Superior temporal gyrus (tissue), 1 donor: ENCODE measurements at regions not wholly inside any gene's neighbourhood (a gene's known extent, or its start where the extent isn't known, plus 50 kb on each side); places are given as distances from the start of the nearest gene placed in this dataset.
A peak's percentile ranks its signal among the peaks of the same experiment; 100 is the strongest.
"Not testable (repeated sequence)": the region's sequence is repeated elsewhere in the genome, so short reads cannot be mapped to it uniquely, and the experiment has no call there.

Experiments
- DNase-seq: peaks from one replicate; pipeline ENCODE4 v3.0.0-alpha.2; 2016; ENCODE audit errors: extremely low spot score

GRCh38 chr14:27908484-27908883 is 858.1 kb upstream of the FOXG1 start:
- DNase-seq: not testable (repeated sequence)

DNA sequence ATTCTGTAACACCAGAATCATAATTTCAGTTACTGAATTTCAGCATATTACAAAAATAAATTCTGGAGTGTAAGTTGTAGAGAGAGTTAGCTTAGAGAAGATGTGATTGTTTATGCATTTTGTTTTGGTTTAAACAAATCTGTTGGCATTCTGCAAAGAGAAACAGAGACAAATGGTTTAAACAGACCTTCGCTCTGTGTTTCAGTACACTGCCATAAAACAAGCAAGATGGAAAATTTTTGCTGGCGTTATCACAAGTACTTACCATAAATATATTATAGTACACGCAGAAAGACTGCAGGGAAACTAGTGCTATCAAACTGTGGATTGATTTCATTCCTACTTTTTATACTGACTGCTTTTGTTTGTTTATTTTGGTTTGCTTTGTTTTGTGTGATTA is 850.3 kb upstream of the FOXG1 start:
- no peak for DNase-seq

DNA sequence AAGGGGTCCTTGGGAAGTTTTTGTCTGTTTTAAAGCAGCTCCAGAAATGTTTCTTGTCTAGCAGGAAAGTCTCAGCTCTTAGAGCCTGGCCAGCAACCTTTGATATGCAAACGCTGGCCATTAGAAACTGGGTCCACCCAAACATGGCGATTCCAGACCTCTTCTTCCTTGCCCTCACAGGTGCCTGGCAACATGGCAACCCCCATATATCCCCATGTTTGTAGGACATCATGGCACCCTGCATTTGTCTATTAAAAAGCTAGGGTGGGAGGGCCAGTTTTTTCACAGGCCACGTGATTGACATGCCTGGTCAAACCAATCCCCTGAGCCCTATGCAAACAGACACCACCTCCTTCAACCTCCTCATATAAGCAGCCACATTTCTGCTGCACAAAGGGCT is 848.7 kb upstream of the FOXG1 start:
- no peak for DNase-seq

GRCh38 chr14:27927519-27927918 is 839.1 kb upstream of the FOXG1 start:
- no peak for DNase-seq

GRCh38 chr14:27929797-27930347 is 836.7 kb upstream of the FOXG1 start:
- DNase-seq: no peak

GRCh38 chr14:27938392-27938791 is 828.2 kb upstream of the FOXG1 start:
- no peak for DNase-seq

DNA sequence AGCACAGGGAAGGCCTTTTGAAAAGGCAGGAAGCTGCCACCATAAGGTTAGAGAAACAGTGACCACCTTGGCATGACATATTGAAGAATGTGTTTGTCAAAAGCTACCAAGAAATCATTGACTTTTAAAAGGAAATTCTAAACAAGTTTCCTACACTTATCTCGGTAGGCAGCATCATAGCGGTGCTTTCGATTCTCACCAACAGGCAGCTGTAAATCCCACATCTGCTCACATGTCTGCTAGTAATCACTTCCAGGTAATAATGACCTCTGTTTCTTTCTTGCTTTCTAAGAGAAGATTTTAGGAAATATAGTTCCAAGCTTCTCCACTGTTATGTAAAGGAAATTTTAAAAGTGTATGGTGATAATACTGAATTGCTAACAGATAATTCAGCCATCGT is 821.1 kb upstream of the FOXG1 start:
- DNase-seq: no peak

DNA sequence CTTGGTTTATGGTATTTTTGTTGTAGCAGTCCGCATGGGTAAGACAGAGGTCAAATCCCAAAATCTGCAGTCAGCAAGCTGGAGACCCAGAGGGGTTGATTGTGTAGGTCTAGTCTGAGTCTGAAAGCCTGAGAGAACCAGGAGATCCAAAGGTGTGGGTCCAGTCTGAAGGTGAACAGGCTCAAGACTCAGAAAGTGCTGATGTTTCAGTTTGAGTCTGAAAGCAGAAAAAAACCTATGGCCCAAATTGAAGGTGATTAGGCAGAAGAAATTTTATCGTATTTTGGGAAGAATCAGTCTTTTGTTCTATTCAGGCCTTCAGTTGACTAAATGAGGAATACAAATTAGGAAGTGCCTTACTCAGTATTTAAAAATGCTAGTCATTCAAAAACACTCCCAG is 807.8 kb upstream of the FOXG1 start:
- DNase-seq: no peak

DNA sequence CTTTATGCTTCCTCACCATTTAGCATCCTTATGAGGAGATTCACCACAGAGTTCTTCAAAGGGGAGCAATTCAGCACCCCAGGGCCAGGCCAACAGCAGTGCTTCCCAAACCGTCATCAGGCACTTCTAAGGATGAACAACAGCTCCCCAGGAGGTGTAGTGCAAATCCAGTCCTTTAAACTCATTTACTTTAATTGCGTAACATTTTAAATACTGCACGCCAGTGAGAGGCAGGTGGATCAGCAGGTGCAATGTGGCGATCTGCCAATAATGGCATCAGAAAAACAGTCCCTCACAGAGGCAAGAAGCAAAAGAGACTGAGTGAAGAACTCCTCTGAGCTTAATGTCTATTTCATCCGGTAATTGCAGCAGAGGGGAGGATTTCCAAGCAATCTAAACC is 770.9 kb upstream of the FOXG1 start:
- DNase-seq: no peak

- DNase-seq: no peak
Observed at GRCh38 chr14:28001002-28001401, 765.6 kb upstream of the FOXG1 start.

DNA sequence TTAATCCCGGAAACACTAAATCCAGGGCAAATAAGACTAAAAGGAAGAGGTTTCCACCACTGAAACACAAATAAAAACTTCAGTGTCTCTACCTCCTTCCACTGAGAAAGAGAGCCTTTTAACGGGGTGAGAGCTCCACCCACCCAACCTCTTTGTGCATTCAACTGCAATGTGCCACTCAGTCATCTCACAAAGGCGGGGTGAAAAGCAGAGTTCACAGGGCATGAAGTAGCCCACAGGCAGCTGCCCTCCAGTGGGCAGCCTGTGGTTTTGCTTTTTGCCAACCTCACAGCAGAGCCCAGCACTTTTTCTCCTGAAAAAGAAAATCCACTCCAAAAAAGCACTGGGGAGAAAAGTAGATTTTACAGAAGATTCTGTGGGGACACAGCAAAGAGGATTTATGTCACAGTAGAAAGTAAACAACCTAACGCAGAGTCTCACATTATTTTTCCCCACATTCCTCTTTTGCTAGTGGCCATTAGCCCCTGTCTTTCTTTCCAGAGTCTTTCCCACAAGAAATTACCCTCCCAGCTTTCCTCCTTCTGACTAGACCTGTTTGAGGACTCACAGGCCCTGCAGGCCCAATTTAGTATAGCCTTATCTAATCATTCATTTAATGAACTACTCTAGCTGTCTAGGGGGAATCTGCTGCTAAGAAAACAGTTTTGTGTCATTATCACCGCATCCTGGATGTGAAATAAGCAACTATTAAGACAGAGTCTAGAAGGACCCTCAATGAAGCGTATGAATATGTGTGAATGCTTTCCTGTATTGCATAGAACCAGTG is 753.8 kb upstream of the FOXG1 start:
- no peak for DNase-seq

GRCh38 chr14:28020112-28020511 is 746.5 kb upstream of the FOXG1 start:
- no peak for DNase-seq

- DNase-seq: no peak
Observed at GRCh38 chr14:28023853-28024252, 742.7 kb upstream of the FOXG1 start.

DNA sequence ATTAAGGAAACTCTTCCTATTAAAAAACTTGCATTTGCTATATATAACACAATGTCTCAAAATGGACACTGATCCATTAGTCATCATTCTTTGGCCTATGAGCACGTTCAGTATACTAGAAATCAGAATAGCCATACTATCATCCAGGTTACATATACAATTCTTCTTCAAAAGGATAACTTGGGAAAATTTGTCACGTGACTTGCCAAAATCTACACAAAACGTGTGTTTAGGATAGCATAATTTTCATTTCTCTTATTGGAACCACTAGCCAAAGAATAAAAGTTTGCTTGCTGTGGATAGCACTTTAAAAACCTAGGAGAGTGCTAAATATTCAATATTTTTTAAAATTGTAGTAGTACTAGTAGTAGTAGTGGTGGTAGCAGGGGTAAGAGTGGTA is 714.3 kb upstream of the FOXG1 start:
- DNase-seq: no peak

DNA sequence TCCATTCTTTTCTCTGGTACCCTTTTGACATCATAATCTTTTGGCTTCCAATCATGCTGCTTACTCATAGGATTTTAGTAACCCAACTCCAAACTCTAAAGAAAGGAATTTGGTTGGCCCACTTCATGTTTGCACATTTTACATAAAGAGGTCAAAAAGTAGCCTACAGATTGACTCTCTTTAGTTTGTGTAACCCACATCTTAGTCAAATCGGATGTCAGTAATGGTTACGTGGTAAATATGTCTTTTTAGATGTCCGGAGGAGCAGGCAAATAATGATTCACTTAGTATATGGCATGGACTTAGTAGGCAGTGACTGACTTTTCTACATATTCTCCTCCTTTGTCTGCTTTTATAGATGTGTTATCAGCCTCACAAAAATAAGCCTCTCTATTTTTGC is 711.6 kb upstream of the FOXG1 start:
- DNase-seq: no peak

DNA sequence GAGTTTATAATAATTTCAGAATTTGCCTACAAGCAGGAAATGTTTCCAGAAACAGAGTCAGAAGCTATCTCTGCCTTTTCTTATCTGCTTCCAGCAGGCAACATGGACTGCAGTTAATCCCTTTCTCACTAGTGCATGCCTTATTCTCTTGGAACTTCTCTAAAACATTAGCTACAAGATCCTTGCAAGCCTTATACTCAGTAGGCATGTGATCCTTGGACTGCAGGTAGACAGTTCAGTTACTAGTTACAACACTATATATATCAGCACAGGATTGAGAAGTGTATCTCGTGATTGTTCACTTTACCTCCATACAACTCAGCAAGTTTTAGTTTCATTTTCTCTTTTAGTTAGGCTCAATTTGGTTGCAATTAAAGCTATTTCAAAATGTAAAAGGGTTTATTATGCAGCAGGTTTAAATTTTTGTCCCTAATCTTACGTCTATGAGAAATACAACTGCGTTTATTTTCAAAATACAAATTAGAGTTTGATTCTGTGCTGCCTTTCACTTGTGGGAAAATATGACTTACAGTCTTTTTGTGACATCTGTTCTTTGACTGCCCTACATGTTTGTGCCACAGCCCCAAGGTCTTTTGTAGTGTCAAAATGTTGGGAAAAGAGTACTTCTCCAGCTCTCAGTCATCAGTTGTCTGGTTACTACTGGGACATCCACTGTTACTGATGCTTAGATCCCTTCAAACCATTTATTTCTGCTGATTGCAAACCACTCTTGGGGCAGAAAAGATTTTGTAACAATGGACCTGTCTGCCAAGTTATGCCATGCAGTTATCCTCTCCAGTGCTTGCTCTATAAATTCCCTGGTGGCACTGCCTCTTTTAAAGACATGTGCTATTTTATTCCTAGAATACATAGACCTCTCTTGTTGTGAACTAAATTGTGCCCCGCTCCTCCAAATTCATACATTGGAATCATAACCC is 709.0 kb upstream of the FOXG1 start:
- DNase-seq: peak; percentile 37

DNA sequence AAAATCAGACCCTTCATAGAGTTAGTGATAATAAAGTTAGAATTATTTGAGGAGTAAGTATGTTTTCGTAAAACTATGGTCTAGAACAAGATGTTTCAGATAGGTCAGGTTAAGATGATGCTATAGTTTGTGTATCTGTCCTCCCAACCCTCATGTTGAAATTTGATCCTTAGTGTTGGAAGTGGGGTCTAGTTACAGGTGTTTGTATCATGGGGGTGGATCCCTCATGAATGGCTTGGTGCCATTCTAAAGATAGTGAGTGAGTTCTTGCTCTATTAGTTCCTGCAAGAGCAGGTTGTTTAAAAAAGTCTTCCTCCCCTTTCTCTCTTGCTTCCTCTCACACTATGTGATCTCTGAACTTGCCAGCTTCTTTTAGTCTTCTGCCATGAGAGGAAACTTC is 707.3 kb upstream of the FOXG1 start:
- DNase-seq: no peak

DNA sequence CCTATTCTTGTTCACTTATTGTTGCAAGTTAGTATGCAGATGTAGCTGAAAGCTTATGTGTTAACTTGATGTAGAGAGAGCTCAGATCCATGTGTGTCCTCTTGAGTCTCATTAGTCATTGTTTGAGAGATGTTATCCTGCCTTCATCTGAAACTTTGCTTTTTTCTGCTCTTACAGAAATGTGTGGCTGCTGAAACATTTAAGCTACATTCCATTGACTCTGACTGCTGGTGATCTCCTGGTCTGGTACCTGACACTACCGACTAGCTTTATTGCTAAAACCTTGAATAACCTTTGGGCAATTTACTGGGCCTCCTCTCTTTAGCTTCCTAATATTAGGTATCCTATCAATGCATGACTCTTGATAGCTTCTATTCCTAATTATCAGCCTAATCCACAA is 705.6 kb upstream of the FOXG1 start:
- DNase-seq: no peak

DNA sequence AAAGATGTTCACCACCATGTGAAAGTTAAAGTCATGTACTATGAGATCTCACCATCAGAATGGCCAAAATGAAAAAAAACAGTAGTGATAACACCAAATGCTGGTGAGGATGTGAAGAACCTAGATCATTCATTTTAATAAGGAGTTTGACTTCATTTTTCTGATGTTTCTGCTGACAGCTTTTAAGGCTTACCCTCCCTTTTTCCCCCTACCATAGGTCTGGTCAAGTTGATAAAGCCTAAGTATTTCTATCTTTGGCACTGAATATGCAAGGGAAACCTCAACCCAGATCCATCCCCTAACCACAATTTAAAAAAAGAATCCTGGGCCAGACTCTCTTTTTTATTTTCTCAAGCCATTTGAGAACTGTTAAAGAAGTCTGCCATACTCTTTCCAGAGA is 689.6 kb upstream of the FOXG1 start:
- no peak for DNase-seq

DNA sequence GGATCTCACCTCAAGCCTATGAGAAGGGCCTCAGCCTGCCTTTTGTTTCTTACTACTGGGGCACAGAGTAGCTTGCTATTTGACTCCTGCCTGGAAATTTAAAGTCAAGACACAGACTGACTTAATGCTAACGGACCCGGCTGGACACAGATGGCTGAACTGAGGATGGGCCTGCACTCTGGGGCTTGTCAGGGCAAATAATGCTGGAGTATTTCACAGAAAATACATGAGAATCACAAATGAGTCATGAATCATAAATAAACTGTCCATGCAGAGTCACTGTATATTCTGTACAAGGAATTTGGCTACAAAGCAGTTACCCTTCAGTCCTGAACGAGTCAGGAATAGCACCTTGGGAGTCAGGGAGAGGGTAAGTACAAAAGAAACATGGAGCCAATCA is 683.2 kb upstream of the FOXG1 start:
- DNase-seq: no peak

- DNase-seq: no peak
Observed at GRCh38 chr14:28088125-28088524, 678.5 kb upstream of the FOXG1 start.

DNA sequence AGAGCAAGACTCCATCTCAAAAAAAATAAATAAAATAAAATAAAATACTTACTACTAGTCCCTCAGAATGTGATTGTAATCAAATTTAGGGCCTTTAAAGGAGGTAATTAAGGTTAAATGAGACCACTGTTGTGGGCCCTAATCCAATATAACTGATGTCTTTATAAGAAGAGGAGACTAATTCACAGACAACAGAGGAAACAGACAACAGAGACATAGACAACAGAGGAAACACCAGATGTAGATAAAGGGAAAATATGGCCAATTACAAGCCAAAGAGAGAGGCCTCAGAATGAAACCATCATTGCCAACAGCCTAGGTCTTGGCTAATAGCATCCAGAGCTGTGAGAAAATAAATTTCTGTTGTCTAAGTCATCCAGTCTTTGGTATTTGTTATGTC is 669.0 kb upstream of the FOXG1 start:
- no peak for DNase-seq

DNA sequence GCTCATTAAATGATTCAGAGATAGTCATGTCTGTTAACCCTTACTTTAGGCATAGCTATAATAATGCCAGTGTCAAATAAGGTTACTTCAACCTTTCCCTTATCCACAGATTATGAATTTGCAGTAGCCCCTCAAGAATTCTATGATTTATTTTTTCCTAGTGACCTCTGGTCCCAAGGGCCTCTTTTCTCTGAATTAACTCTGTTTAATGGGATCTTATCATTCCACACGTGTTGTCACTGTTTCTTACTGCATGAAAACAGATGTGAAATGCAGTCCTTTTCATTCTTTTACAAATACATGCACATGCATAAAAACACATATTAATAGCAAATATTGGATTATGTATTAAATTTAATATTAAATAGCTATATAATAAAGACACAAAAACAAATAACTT is 667.7 kb upstream of the FOXG1 start:
- DNase-seq: no peak
